Smooth muscle cell (in vitro differentiated cells): ENCODE measurements at regions not wholly inside any gene's neighbourhood (a gene's known extent, or its start where the extent isn't known, plus 50 kb on each side); places are given as distances from the start of the nearest gene placed in this dataset.

Experiments
- DNase-seq: peaks from one replicate; lab custom pipeline; 2025; ENCODE audit not compliant: unreplicated experiment; lab: John Stamatoyannopoulos, UW
- H2AFZ ChIP-seq: fragments of 200-600 bp; sonication (generic); 2 replicates; pipeline ENCODE4 v1.6.0; 2016; ENCODE audit warnings: antibody characterized with exemption, low read depth, mild to moderate bottlenecking
- H3F3A ChIP-seq: fragments of 200-600 bp; sonication (generic); 2 replicates; pipeline ENCODE4 v1.6.0; 2017; ENCODE audit warnings: antibody characterized with exemption, low read depth
- H3K27ac ChIP-seq: fragments of 200-600 bp; sonication (generic); 2 replicates; pipeline ENCODE4 v1.5.1; 2016; ENCODE audit warnings: low read depth, mild to moderate bottlenecking
- H3K27me3 ChIP-seq: fragments of 200-600 bp; sonication (generic); 2 replicates; pipeline ENCODE4 v1.6.1; 2016; ENCODE audit warnings: low read depth, mild to moderate bottlenecking
- H3K36me3 ChIP-seq: fragments of 200-600 bp; sonication (generic); 2 replicates; pipeline ENCODE4 v1.5.1; 2016; ENCODE audit warnings: low read depth
- H3K4me1 ChIP-seq: fragments of 200-600 bp; sonication (generic); 2 replicates; pipeline ENCODE4 v1.5.1; 2016; ENCODE audit warnings: low read depth
- H3K4me2 ChIP-seq: fragments of 200-600 bp; sonication (generic); 2 replicates; pipeline ENCODE4 v1.6.0; 2016; ENCODE audit warnings: mild to moderate bottlenecking
- H3K4me3 ChIP-seq: fragments of 200-600 bp; sonication (generic); 2 replicates; pipeline ENCODE4 v1.5.1; 2016; ENCODE audit warnings: mild to moderate bottlenecking
- H3K79me2 ChIP-seq: fragments of 200-600 bp; sonication (generic); 2 replicates; pipeline ENCODE4 v1.6.0; 2016; ENCODE audit warnings: low read depth, mild to moderate bottlenecking
- H3K9ac ChIP-seq: fragments of 200-600 bp; sonication (generic); 2 replicates; pipeline ENCODE4 v1.6.0; 2016; ENCODE audit warnings: low read depth
- H3K9me3 ChIP-seq: fragments of 200-600 bp; sonication (generic); replicated peaks from 2 replicates; pipeline ENCODE4 v1.5.1; 2016; ENCODE audit warnings: low read depth
- H4K20me1 ChIP-seq: fragments of 200-600 bp; sonication (generic); 2 replicates; pipeline ENCODE4 v1.6.0; 2016; ENCODE audit warnings: low read depth
- CTCF ChIP-seq: fragments of 200-600 bp; sonication (generic); IDR thresholded peaks from 2 replicates; pipeline ENCODE4 v1.5.1; 2017; ENCODE audit warnings: borderline replicate concordance, mild to moderate bottlenecking, antibody characterized with exemption; ENCODE audit not compliant: insufficient read depth, poor library complexity, severe bottlenecking
- WGBS: methylation state at CpG from one replicate; pipeline ENCODE4 v1.1.7; 2016; ENCODE audit warnings: low lambda C conversion rate; 5-methylcytosine and 5-hydroxymethylcytosine counted together

- Histone ChIP-seq H3K9ac (peak overlapping the region; percentile 34), H3K79me2 (peaks cover 27% of the 10 kb centered on the region), H3K4me2 (peak overlapping the region; percentile 44), H3K27ac (peak overlapping the region; percentile 90), H3K4me3 (no peak overlapping the region), H3K27me3 (no peaks in the 10 kb centered on the region), H3K36me3 (no peaks in the 10 kb centered on the region), H2AFZ (no peak overlapping the region), H3K9me3 (no peaks in the 10 kb centered on the region), H3F3A (peaks cover 43% of the 10 kb centered on the region), H3K4me1 (peaks cover 31% of the 10 kb centered on the region), H4K20me1 (peaks cover 95% of the 10 kb centered on the region)
- TF ChIP-seq CTCF, result no peak
- WGBS, result 60% methylated on average over 24 of the region's 26 CpGs
- no peak for DNase-seq
Measured at GRCh38 chr12:124390442-124391097, 95.7 kb downstream of the RFLNA start.

- Histone ChIP-seq H3F3A (peaks cover 39% of the 10 kb centered on the region), H3K36me3 (no peaks in the 10 kb centered on the region), H3K4me3 (peak overlapping the region; percentile 57), H3K79me2 (peaks cover 27% of the 10 kb centered on the region), H3K27me3 (no peaks in the 10 kb centered on the region), H3K4me2 (peak overlapping the region; percentile 96), H4K20me1 (peaks cover 93% of the 10 kb centered on the region), H3K27ac (peak overlapping the region; percentile 90), H2AFZ (no peak overlapping the region), H3K4me1 (peaks cover 31% of the 10 kb centered on the region), H3K9ac (no peak overlapping the region), H3K9me3 (no peaks in the 10 kb centered on the region)
- DNase-seq, result no peak
- TF ChIP-seq CTCF, result no peak
- 86% methylated on average over 15 of the region's 16 CpGs for WGBS
Measured at GRCh38 chr12:124389725-124390441, 95.0 kb downstream of the RFLNA start.

GRCh38 chr12:124389138-124389724 lies 94.3 kb downstream of the RFLNA start:
- 3% methylated on average over 33 of the region's 39 CpGs for WGBS
- no peak for TF ChIP-seq CTCF
- H3K4me2 ChIP-seq, result peak overlapping the region; percentile 96
- peaks cover 31% of the 10 kb centered on the region for H3K79me2 ChIP-seq
- no peaks in the 10 kb centered on the region for H3K27me3 ChIP-seq
- H4K20me1 ChIP-seq, result peaks cover 93% of the 10 kb centered on the region
- peaks cover 38% of the 10 kb centered on the region for H3F3A ChIP-seq
- peaks cover 31% of the 10 kb centered on the region for H3K4me1 ChIP-seq
- DNase-seq, result peak; percentile 73
- H3K9ac ChIP-seq, result peak overlapping the region; percentile 74
- no peaks in the 10 kb centered on the region for H3K9me3 ChIP-seq
- H3K36me3 ChIP-seq, result no peaks in the 10 kb centered on the region
- H3K4me3 ChIP-seq, result peak overlapping the region; percentile 57
- peak overlapping the region; percentile 90 for H3K27ac ChIP-seq
- H2AFZ ChIP-seq, result no peak overlapping the region
